GM23248 (cell line): ENCODE measurements at regions not wholly inside any gene's neighbourhood (a gene's known extent, or its start where the extent isn't known, plus 50 kb on each side); places are given as distances from the start of the nearest gene placed in this dataset.

Source experiments
- DNase-seq: peaks from one replicate; pipeline ENCODE4 v3.0.0-alpha.2; 2015
- H2AFZ ChIP-seq: fragments of 200-600 bp; sonication (generic); 2 replicates; pipeline ENCODE4 v1.6.1; 2016; ENCODE audit warnings: antibody characterized with exemption
- H3F3A ChIP-seq: fragments of 200-600 bp; sonication (generic); 2 replicates; pipeline ENCODE4 v1.6.1; 2016; ENCODE audit warnings: mild to moderate bottlenecking, antibody characterized with exemption, mixed run types; ENCODE audit not compliant: insufficient read depth
- H3K27ac ChIP-seq: fragments of 200-600 bp; sonication (generic); 2 replicates; pipeline ENCODE4 v1.5.1; 2016; ENCODE audit warnings: mild to moderate bottlenecking
- H3K27me3 ChIP-seq: fragments of 200-600 bp; sonication (generic); replicated peaks from 2 replicates; pipeline ENCODE4 v1.6.1; 2016; ENCODE audit warnings: mild to moderate bottlenecking; ENCODE audit not compliant: insufficient read depth
- H3K36me3 ChIP-seq: fragments of 200-600 bp; sonication (generic); 2 replicates; pipeline ENCODE4 v1.6.1; 2016; ENCODE audit warnings: low read depth, mild to moderate bottlenecking
- H3K4me1 ChIP-seq: fragments of 200-600 bp; sonication (generic); 2 replicates; pipeline ENCODE4 v1.6.1; 2016; ENCODE audit warnings: mild to moderate bottlenecking; ENCODE audit not compliant: insufficient read depth
- H3K4me2 ChIP-seq: fragments of 200-600 bp; sonication (generic); one replicate; pipeline ENCODE4 v1.6.1; 2016; ENCODE audit warnings: mild to moderate bottlenecking; ENCODE audit not compliant: unreplicated experiment
- H3K4me3 ChIP-seq: fragments of 200-600 bp; sonication (generic); 2 replicates; pipeline ENCODE4 v1.5.1; 2016; ENCODE audit warnings: mild to moderate bottlenecking
- H3K79me2 ChIP-seq: fragments of 200-600 bp; sonication (generic); 2 replicates; pipeline ENCODE4 v1.6.1; 2016; ENCODE audit warnings: mild to moderate bottlenecking; ENCODE audit not compliant: insufficient read depth
- H3K9ac ChIP-seq: fragments of 200-600 bp; sonication (generic); 2 replicates; pipeline ENCODE4 v1.6.1; 2016; ENCODE audit warnings: mild to moderate bottlenecking
- H3K9me2 ChIP-seq: fragments of 200-600 bp; sonication (generic); 2 replicates; pipeline ENCODE4 v1.6.1; 2016; ENCODE audit warnings: mixed run types, mild to moderate bottlenecking, moderate library complexity; ENCODE audit not compliant: insufficient read depth
- H3K9me3 ChIP-seq: fragments of 200-600 bp; sonication (generic); one replicate; pipeline ENCODE4 v1.6.1; 2017; ENCODE audit warnings: low read depth
- H4K20me1 ChIP-seq: fragments of 200-600 bp; sonication (generic); 2 replicates; pipeline ENCODE4 v1.6.0; 2016; ENCODE audit not compliant: insufficient read depth
- EZH2 ChIP-seq: fragments of 200-600 bp; sonication (generic); IDR thresholded peaks from 2 replicates; pipeline ENCODE4 v1.6.1; 2018; ENCODE audit warnings: antibody characterized with exemption, mild to moderate bottlenecking; ENCODE audit not compliant: insufficient read depth, poor library complexity, severe bottlenecking
- EZH2phosphoT487 ChIP-seq: fragments of 200-600 bp; sonication (generic); IDR thresholded peaks from 2 replicates; pipeline ENCODE4 v1.6.1; 2018; ENCODE audit warnings: antibody characterized with exemption, moderate library complexity, mild to moderate bottlenecking, low read depth; ENCODE audit not compliant: insufficient read depth
- WGBS, 2 experiments: methylation state at CpG; one replicate each; pipeline ENCODE4 v1.1.6; 2015 to 2017; ENCODE audit warnings: low lambda C conversion rate in 2 of 2, low coverage in 1 of 2; ENCODE audit errors: missing lambda C conversion rate in 2 of 2; 5-methylcytosine and 5-hydroxymethylcytosine counted together
- in situ Hi-C: fragments of 300-500 bp; cut with MboI; formaldehyde crosslinking; loops from 2 replicates; pipeline ENCODE4 v1.15.0; 2020

DNA sequence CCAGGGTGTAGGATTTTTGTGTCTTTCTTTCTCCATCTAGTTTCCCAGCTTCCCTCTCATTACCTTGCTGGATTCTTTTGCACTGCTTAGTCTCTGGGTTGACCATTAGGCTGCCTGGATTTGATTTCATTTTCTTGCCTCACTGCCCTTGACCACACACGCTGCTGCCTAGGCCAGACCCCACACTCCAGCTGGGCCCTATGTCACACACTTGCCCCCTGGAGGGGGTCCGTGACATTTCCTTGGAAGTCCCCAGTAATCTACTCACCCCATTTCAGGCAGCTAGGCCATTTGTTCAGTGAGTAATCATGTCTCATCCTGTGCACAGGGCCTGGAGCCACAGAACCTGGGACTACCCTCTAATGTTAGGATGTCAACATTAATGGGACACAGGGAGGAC, 81.9 kb upstream of the SPON1 start:
- no peaks in the 10 kb centered on the region for H4K20me1 ChIP-seq
- DNase-seq = no peak
- no peak overlapping the region for H3K9ac ChIP-seq
- no peaks in the 10 kb centered on the region; the same call in 1 of the 2 replicates for H3K27me3 ChIP-seq
- no peak overlapping the region for H3K4me3 ChIP-seq
- no peaks in the 10 kb centered on the region for H3K9me2 ChIP-seq
- no peaks in the 10 kb centered on the region for H3K79me2 ChIP-seq
- no peak overlapping the region for H2AFZ ChIP-seq
- TF ChIP-seq EZH2 (no peak), EZH2phosphoT487 (no peak)
- H3K9me3 ChIP-seq = no peaks in the 10 kb centered on the region
- H3F3A ChIP-seq = no peaks in the 10 kb centered on the region
- H3K4me1 ChIP-seq = no peaks in the 10 kb centered on the region
- H3K4me2 ChIP-seq = no peak overlapping the region
- WGBS, 2 experiments = 55 to 63% methylated on average over 2 of the region's 2 CpGs
- H3K36me3 ChIP-seq = no peaks in the 10 kb centered on the region
- in situ Hi-C loops = no loop called here
- no peak overlapping the region for H3K27ac ChIP-seq

DNA sequence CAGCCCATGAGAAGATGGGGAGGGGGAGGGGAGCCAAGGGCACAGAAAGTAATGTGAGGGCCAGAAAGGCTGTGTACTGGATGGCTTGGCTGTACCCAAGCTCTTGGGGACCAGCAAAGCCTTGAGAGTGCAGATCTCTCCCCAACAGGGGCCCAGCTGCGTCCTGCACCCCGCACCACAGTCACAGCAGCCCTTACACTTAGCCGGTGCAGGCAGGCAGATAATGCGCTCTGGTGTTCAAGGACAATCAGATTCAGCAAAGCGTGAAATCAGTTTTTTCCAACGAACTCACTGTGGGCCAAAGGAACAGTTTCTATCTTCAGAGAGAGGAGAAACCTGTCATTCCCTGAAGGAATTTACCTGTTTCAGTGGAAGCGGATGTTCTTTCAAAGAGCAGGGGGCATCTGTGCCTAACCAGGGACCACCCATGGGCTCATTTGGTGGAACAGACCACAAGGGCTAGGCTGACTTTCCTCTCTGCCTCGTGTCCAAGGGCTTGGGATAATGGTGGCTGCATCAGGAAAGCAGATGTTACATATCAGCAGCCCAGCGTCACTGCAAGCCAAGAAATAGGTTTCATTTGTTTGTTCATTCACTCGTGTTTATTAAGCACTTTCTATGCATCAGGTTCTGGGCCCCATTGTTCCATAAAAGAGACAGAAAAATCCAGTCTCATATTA, 81.2 kb upstream of the SPON1 start:
- WGBS, 2 experiments = 57 to 58% methylated on average over 10 of the region's 10 CpGs

DNA sequence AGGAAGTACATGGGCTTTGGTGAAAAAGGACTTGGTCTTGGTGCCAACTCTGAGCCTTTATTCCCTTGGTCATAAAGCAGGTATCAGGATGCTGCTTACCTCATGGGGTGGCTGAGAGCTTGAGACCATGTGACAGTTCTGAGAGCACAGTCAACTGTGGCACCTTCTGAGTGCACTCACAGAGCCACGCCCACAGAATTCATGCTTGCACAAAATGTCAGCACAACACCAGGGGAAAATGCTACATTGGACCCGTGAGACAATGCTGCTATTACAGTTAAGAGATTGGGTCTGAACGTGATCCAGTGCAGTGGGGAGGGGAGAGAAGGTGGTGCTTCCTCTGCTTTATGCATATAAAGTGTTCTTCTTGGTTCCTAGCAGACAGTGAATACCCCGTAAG, 79.5 kb upstream of the SPON1 start:
- H3K27me3 ChIP-seq = no peaks in the 10 kb centered on the region; the same call in 1 of the 2 replicates
- no peak for TF ChIP-seq EZH2
- TF ChIP-seq EZH2phosphoT487 = no peak
- H3K4me3 ChIP-seq = no peak overlapping the region
- H3K79me2 ChIP-seq = no peaks in the 10 kb centered on the region
- no peak overlapping the region for H3K4me2 ChIP-seq
- no peak overlapping the region for H3K9ac ChIP-seq
- in situ Hi-C loops = no loop called here
- H3K27ac ChIP-seq = no peak overlapping the region
- no peaks in the 10 kb centered on the region for H4K20me1 ChIP-seq
- no peaks in the 10 kb centered on the region for H3K36me3 ChIP-seq
- no peaks in the 10 kb centered on the region for H3K4me1 ChIP-seq
- no peaks in the 10 kb centered on the region for H3K9me3 ChIP-seq
- WGBS, 2 experiments = 31 to 36% methylated on average over 4 of the region's 4 CpGs
- H3K9me2 ChIP-seq = no peaks in the 10 kb centered on the region
- no peak overlapping the region for H2AFZ ChIP-seq
- H3F3A ChIP-seq = no peaks in the 10 kb centered on the region
- no peak for DNase-seq

More for the DNA sequence above, 81.2 kb upstream of the SPON1 start:
- Histone ChIP-seq H3K9me2 (no peaks in the 10 kb centered on the region), H3K27me3 (no peaks in the 10 kb centered on the region; the same call in 1 of the 2 replicates), H3K4me2 (no peak overlapping the region), H3K9ac (no peak overlapping the region), H3K4me3 (no peak overlapping the region), H2AFZ (no peak overlapping the region), H3K27ac (no peak overlapping the region), H3K9me3 (no peaks in the 10 kb centered on the region), H4K20me1 (no peaks in the 10 kb centered on the region), H3K36me3 (no peaks in the 10 kb centered on the region), H3K4me1 (no peaks in the 10 kb centered on the region), H3K79me2 (no peaks in the 10 kb centered on the region), H3F3A (no peaks in the 10 kb centered on the region)
- no peak for TF ChIP-seq EZH2
- TF ChIP-seq EZH2phosphoT487 = no peak
- no peak for DNase-seq
- in situ Hi-C loops = no loop called here

DNA sequence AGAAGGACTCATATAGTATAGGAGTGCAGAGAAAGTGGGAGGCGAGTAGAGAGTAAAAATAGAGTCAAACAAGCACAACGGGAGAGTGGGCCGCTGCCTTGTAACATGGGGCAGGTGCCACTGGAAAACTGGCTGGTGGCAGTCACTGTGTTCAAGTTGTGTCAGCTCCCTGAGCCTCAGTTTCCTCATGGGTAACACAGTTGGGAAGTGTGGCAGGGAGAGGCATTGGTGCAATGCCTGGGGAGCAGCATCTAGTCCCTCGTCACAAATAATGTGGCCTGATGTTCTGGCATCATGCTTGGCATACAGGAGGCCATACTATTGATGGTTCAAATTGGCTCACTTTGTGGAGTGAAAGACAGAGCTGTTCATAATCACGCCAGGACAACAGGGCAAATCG, 78.9 kb upstream of the SPON1 start:
- Histone ChIP-seq H3K36me3 (no peaks in the 10 kb centered on the region), H3K79me2 (no peaks in the 10 kb centered on the region), H3F3A (no peaks in the 10 kb centered on the region), H3K27me3 (no peaks in the 10 kb centered on the region; the same call in 1 of the 2 replicates), H4K20me1 (no peaks in the 10 kb centered on the region), H3K27ac (no peak overlapping the region), H3K9me2 (no peaks in the 10 kb centered on the region), H3K4me1 (no peaks in the 10 kb centered on the region), H3K4me2 (no peak overlapping the region), H3K4me3 (no peak overlapping the region), H3K9me3 (no peaks in the 10 kb centered on the region), H2AFZ (no peak overlapping the region), H3K9ac (no peak overlapping the region)
- WGBS, 2 experiments = 45 to 49% methylated on average over 6 of the region's 6 CpGs
- no peak for DNase-seq
- TF ChIP-seq EZH2 (no peak), EZH2phosphoT487 (no peak)
- in situ Hi-C loops = no loop called here
